ENCODE measurements at regions not wholly inside any gene's neighbourhood (a gene's known extent, or its start where the extent isn't known, plus 50 kb on each side); places are given as distances from the start of the nearest gene placed in this dataset.
"Not testable (repeated sequence)": the region's sequence is repeated elsewhere in the genome, so short reads cannot be mapped to it uniquely, and the experiment has no call there.

DNA sequence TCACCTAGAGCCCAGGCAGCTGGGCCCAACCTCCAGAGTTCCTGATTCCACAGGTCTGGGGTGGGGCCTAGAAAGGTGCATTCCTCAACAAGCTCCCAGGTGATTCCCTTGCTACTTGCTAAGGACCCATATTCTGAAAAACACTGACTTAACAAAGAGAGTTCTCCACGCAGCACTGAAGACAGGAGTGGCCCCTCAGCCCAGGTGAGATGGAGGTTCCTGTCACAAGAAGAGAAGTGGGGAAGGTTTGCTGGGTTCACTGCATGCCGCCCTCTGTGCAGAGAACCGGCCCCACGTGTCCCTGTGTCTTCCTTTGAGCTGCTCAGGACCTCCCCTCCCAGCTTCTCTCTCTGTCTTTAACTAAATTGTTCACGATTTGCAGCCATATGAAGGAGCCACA, 201.4 kb upstream of the DDX18 start:
- DNase-seq (ENCODE audit: low spot score in 2 of 2): no peak
- no peak for TF ChIP-seq POLR2A (IDR thresholded peaks at IDR 0.05)
- TF ChIP-seq, protein P1, sequence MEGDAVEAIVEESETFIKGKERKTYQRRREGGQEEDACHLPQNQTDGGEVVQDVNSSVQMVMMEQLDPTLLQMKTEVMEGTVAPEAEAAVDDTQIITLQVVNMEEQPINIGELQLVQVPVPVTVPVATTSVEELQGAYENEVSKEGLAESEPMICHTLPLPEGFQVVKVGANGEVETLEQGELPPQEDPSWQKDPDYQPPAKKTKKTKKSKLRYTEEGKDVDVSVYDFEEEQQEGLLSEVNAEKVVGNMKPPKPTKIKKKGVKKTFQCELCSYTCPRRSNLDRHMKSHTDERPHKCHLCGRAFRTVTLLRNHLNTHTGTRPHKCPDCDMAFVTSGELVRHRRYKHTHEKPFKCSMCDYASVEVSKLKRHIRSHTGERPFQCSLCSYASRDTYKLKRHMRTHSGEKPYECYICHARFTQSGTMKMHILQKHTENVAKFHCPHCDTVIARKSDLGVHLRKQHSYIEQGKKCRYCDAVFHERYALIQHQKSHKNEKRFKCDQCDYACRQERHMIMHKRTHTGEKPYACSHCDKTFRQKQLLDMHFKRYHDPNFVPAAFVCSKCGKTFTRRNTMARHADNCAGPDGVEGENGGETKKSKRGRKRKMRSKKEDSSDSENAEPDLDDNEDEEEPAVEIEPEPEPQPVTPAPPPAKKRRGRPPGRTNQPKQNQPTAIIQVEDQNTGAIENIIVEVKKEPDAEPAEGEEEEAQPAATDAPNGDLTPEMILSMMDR (IDR thresholded peaks at IDR 0.05): no peak
- H3K4me3 ChIP-seq (ENCODE audit: low read depth, poor library complexity, severe bottlenecking): no peak overlapping the region
- intact Hi-C loops (cut with DNase I; ENCODE audit: low total_unique reads): loop anchor here (10.0 kb wide), 1 partner anchor 388 kb away; no protein-coding TSS in a partner anchor
- WGBS, 2 donors: 74 to 82% methylated on average over 4 to 5 of the region's 5 CpGs

DNA sequence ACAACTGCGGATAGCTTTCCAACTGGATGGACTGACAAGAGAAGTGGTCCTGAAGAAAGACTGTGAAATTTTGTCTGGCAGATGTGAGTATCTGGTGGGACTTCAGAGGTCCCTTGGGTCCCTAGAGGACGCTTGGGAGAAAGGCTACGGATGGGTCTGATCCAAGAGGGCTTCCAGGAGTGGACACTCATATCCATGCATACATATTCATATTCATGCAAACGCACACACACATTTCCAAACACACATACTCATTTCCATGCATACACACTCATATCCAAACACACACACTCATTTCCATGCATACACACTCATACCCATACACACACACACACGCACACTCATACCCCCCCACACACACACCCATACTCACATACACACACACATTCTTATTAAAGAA, 200.2 kb upstream of the DDX18 start:
- WGBS, 2 donors: 88% methylated on average over 5 of the region's 5 CpGs
- TF ChIP-seq POLR2A (IDR thresholded peaks at IDR 0.05): no peak
- TF ChIP-seq, protein P1 (IDR thresholded peaks at IDR 0.05): no peak
- H3K4me3 ChIP-seq (ENCODE audit: low read depth, poor library complexity, severe bottlenecking): no peak overlapping the region
- DNase-seq (ENCODE audit: low spot score in 2 of 2): no peak
- intact Hi-C loops (cut with DNase I; ENCODE audit: low total_unique reads): loop anchor here (10.0 kb wide), 1 partner anchor 389 kb away; no protein-coding TSS in a partner anchor

DNA sequence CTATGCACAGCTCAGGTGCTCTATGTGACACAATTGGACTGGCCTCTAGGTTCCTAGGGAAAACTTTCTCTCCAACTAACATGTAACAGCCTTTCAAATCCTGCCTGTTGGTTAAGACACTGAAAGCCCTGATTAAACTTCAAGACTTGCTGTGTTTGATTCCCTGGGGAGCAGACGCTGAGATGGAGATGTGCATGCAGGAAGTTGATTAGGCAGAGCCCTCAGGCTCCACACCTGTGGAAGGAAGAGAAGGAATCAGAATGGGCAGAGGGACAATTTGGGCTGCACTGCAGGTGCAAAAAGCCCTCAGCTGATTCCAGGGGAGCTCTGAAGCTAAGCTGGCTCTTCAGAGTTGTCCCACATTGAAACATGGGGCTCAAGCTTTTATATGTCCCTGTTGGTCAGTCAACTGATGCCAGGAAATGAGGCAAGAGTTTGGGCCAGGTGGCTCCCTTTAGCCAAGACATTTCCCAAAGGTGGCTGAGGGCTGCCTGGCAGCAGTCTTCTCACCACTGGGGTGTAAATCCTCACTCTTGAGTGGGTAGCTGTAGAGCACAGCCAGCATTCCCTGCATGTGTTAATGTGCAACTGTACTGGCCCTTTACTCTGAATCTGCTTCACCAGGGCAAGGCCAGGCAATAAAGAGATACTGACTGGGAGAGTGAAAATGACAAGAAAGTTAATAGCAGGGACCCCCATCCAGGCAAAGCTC, 199.5 kb upstream of the DDX18 start:
- 18 to 50% methylated on average over 1 of the region's 1 CpG for WGBS, 2 donors
- intact Hi-C loops (cut with DNase I; ENCODE audit: low total_unique reads): loop anchor here (10.0 kb wide), 1 partner anchor 390 kb away; no protein-coding TSS in a partner anchor
- no peak overlapping the region for H3K4me3 ChIP-seq (ENCODE audit: low read depth, poor library complexity, severe bottlenecking)
- no peak for DNase-seq (ENCODE audit: low spot score in 2 of 2)
- TF ChIP-seq, protein P1 (IDR thresholded peaks at IDR 0.05): no peak
- TF ChIP-seq POLR2A (IDR thresholded peaks at IDR 0.05): no peak

DNA sequence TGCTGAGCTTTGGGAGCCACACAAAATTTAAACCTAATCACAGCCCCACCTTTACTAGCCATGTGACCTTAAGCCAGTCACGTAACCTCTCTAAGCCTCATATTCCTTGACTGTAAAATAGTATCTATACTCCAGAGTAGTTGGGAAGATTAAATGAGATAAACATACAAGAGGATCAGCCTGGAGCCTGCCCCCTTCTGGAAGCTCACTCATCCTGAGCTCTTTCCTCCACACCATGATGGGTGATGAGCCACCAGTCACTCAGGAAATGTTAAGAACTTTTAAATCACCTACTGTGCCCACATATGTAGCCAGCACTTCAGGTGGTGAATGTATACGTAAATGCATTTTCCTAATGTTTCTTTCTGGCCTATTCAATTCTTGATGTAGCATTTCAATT, 195.9 kb upstream of the DDX18 start:
- no peak for TF ChIP-seq POLR2A (IDR thresholded peaks at IDR 0.05)
- TF ChIP-seq, protein P1 (IDR thresholded peaks at IDR 0.05): no peak
- intact Hi-C loops (cut with DNase I; ENCODE audit: low total_unique reads): loop anchor here (10.0 kb wide), 1 partner anchor 394 kb away; no protein-coding TSS in a partner anchor
- no peak for DNase-seq (ENCODE audit: low spot score in 2 of 2)
- WGBS, 2 donors: 83 to 88% methylated on average over 2 of the region's 2 CpGs
- no peak overlapping the region for H3K4me3 ChIP-seq (ENCODE audit: low read depth, poor library complexity, severe bottlenecking)

DNA sequence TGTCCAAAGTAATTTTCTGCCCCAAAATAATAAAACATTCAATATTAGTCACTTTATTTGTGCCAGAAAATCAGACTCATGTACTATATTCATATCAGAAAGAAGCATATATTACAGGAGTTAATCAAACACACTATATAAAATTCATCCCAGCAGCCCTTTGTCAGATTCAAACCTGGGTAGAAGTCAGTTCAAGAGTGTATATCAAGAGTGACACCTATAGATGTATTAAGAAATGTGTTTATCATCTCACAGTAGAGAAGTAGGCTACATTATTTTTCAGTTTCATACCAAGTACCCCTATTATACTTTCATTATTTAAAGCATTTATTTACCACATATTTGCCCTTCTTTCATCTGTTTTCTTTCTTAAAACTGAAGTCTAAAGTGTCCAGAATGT, 193.2 kb upstream of the DDX18 start:
- DNase-seq (ENCODE audit: low spot score in 2 of 2): no peak
- TF ChIP-seq, protein P1 (IDR thresholded peaks at IDR 0.05): no peak
- no peak for TF ChIP-seq POLR2A (IDR thresholded peaks at IDR 0.05)
- intact Hi-C loops (cut with DNase I; ENCODE audit: low total_unique reads): no loop called here
- no peak overlapping the region for H3K4me3 ChIP-seq (ENCODE audit: low read depth, poor library complexity, severe bottlenecking)

DNA sequence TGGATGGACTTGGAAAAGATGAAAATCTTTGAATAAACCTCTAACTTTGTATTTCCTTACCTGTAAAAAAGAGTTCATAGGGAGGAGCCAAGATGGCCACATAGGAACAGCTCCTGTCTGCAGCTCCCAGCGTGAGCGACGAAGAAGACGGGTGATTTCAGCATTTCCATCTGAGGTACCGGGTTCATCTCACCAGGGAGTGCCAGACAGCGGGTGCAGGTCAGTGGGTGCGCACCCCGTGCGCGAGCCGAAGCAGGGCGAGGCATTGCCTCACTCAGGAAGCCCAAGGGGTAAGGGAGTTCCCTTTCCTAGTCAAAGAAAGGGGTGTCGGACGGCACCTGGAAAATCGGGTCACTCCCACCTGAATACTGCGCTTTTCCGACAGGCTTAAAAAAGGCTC, 191.3 kb upstream of the DDX18 start:
- intact Hi-C loops (cut with DNase I; ENCODE audit: low total_unique reads); DNase-seq (ENCODE audit: low spot score in 2 of 2); H3K4me3 ChIP-seq (ENCODE audit: low read depth, poor library complexity, severe bottlenecking): not testable (repeated sequence)
- WGBS, 2 donors: 90 to 96% methylated on average over 17 of the region's 17 CpGs

Data from lower leg skin (tissue), 4 donors.